ENCODE measurements at regions not wholly inside any gene's neighbourhood (a gene's known extent, or its start where the extent isn't known, plus 50 kb on each side); places are given as distances from the start of the nearest gene placed in this dataset.

GRCh38 chr18:26738706-26739105 is 126.8 kb downstream of the AQP4 start:
- TF ChIP-seq TSHZ2 (CRISPR knock-in tag; IDR thresholded peaks at IDR 0.05) (no peak), SNAI2 (CRISPR knock-in tag; IDR thresholded peaks at IDR 0.05) (no peak), ZC3H10 (CRISPR knock-in tag; IDR thresholded peaks at IDR 0.05) (no peak), ZFP3 (CRISPR knock-in tag; IDR thresholded peaks at IDR 0.05) (no peak), PPARA (CRISPR knock-in tag; IDR thresholded peaks at IDR 0.05; ENCODE audit: borderline replicate concordance) (no peak), ZNF8 (CRISPR knock-in tag; IDR thresholded peaks at IDR 0.05) (no peak), ZNF70 (CRISPR knock-in tag; IDR thresholded peaks at IDR 0.05) (no peak), OSR1 (CRISPR knock-in tag; IDR thresholded peaks at IDR 0.05) (no peak), TOX (CRISPR knock-in tag; IDR thresholded peaks at IDR 0.05; ENCODE audit: borderline replicate concordance) (no peak), RARB (CRISPR knock-in tag; IDR thresholded peaks at IDR 0.05) (no peak), CREB5 (CRISPR knock-in tag; IDR thresholded peaks at IDR 0.05; ENCODE audit: low read depth) (no peak), ISL1 (CRISPR knock-in tag; IDR thresholded peaks at IDR 0.05) (no peak), ZFP30 (CRISPR knock-in tag; IDR thresholded peaks at IDR 0.05) (no peak), CSRNP3 (CRISPR knock-in tag; IDR thresholded peaks at IDR 0.05) (no peak), ESRRG (CRISPR knock-in tag; IDR thresholded peaks at IDR 0.05) (no peak), POU6F1 (CRISPR knock-in tag; IDR thresholded peaks at IDR 0.05; ENCODE audit: borderline replicate concordance, low read depth) (no peak)
- no peak for ATAC-seq

GRCh38 chr18:26736301-26736700 is 129.2 kb downstream of the AQP4 start:
- TF ChIP-seq OSR1 (CRISPR knock-in tag; IDR thresholded peaks at IDR 0.05): no peak
- ATAC-seq: no peak

- no peak for ATAC-seq
- TF ChIP-seq RARB (CRISPR knock-in tag; IDR thresholded peaks at IDR 0.05) (no peak), ZFP30 (CRISPR knock-in tag; IDR thresholded peaks at IDR 0.05) (no peak), OSR1 (CRISPR knock-in tag; IDR thresholded peaks at IDR 0.05) (no peak), ZNF565 (CRISPR knock-in tag; conservative IDR thresholded peaks at IDR 0.05; ENCODE audit: low read depth) (no peak), CSDC2 (CRISPR knock-in tag; IDR thresholded peaks at IDR 0.05) (no peak), ESRRG (CRISPR knock-in tag; IDR thresholded peaks at IDR 0.05) (no peak), ZC3H10 (CRISPR knock-in tag; IDR thresholded peaks at IDR 0.05) (no peak), GLIS3 (CRISPR knock-in tag; IDR thresholded peaks at IDR 0.05) (no peak), CSRNP3 (CRISPR knock-in tag; IDR thresholded peaks at IDR 0.05) (no peak), POU6F1 (CRISPR knock-in tag; IDR thresholded peaks at IDR 0.05; ENCODE audit: borderline replicate concordance, low read depth) (no peak), ISL1 (CRISPR knock-in tag; IDR thresholded peaks at IDR 0.05) (no peak), ARNTL (CRISPR knock-in tag; IDR thresholded peaks at IDR 0.05; ENCODE audit: borderline replicate concordance, low read depth) (no peak), ZNF70 (CRISPR knock-in tag; IDR thresholded peaks at IDR 0.05) (no peak), PPARA (CRISPR knock-in tag; IDR thresholded peaks at IDR 0.05; ENCODE audit: borderline replicate concordance) (no peak), BACH2 (CRISPR knock-in tag; IDR thresholded peaks at IDR 0.05; ENCODE audit: borderline replicate concordance) (no peak), TSHZ2 (CRISPR knock-in tag; IDR thresholded peaks at IDR 0.05) (no peak), TOX (CRISPR knock-in tag; IDR thresholded peaks at IDR 0.05; ENCODE audit: borderline replicate concordance) (no peak), TCF4 (CRISPR knock-in tag; IDR thresholded peaks at IDR 0.05; ENCODE audit: borderline replicate concordance) (no peak)
Observed at GRCh38 chr18:26734760-26735159, 130.7 kb downstream of the AQP4 start.
